Erythroblast (primary cell): ENCODE measurements at regions not wholly inside any gene's neighbourhood (a gene's known extent, or its start where the extent isn't known, plus 50 kb on each side); places are given as distances from the start of the nearest gene placed in this dataset.

Experiments used
- GATA1 ChIP-seq: IDR thresholded peaks from 2 replicates; pipeline ENCODE4 v1.6.1; 2011; ENCODE audit warnings: low read depth, mild to moderate bottlenecking, control low read depth, low read length, moderate library complexity
- POLR2A ChIP-seq: IDR thresholded peaks from 2 replicates; pipeline ENCODE4 v1.6.1; 2011; ENCODE audit warnings: mild to moderate bottlenecking, low read length

- TF ChIP-seq POLR2A (no peak), GATA1 (no peak)
Observed at GRCh38 chr9:23172979-23173637, 652.9 kb downstream of the ELAVL2 start.
